Smooth muscle cell (in vitro differentiated cells): ENCODE measurements at regions not wholly inside any gene's neighbourhood (a gene's known extent, or its start where the extent isn't known, plus 50 kb on each side); places are given as distances from the start of the nearest gene placed in this dataset.

Experiments
- DNase-seq: peaks from one replicate; lab custom pipeline; 2025; ENCODE audit not compliant: unreplicated experiment; lab: John Stamatoyannopoulos, UW
- H2AFZ ChIP-seq: fragments of 200-600 bp; sonication (generic); 2 replicates; pipeline ENCODE4 v1.6.0; 2016; ENCODE audit warnings: antibody characterized with exemption, low read depth, mild to moderate bottlenecking
- H3F3A ChIP-seq: fragments of 200-600 bp; sonication (generic); 2 replicates; pipeline ENCODE4 v1.6.0; 2017; ENCODE audit warnings: antibody characterized with exemption, low read depth
- H3K27ac ChIP-seq: fragments of 200-600 bp; sonication (generic); 2 replicates; pipeline ENCODE4 v1.5.1; 2016; ENCODE audit warnings: low read depth, mild to moderate bottlenecking
- H3K27me3 ChIP-seq: fragments of 200-600 bp; sonication (generic); 2 replicates; pipeline ENCODE4 v1.6.1; 2016; ENCODE audit warnings: low read depth, mild to moderate bottlenecking
- H3K36me3 ChIP-seq: fragments of 200-600 bp; sonication (generic); 2 replicates; pipeline ENCODE4 v1.5.1; 2016; ENCODE audit warnings: low read depth
- H3K4me1 ChIP-seq: fragments of 200-600 bp; sonication (generic); 2 replicates; pipeline ENCODE4 v1.5.1; 2016; ENCODE audit warnings: low read depth
- H3K4me2 ChIP-seq: fragments of 200-600 bp; sonication (generic); 2 replicates; pipeline ENCODE4 v1.6.0; 2016; ENCODE audit warnings: mild to moderate bottlenecking
- H3K4me3 ChIP-seq: fragments of 200-600 bp; sonication (generic); 2 replicates; pipeline ENCODE4 v1.5.1; 2016; ENCODE audit warnings: mild to moderate bottlenecking
- H3K79me2 ChIP-seq: fragments of 200-600 bp; sonication (generic); 2 replicates; pipeline ENCODE4 v1.6.0; 2016; ENCODE audit warnings: low read depth, mild to moderate bottlenecking
- H3K9ac ChIP-seq: fragments of 200-600 bp; sonication (generic); 2 replicates; pipeline ENCODE4 v1.6.0; 2016; ENCODE audit warnings: low read depth
- H3K9me3 ChIP-seq: fragments of 200-600 bp; sonication (generic); replicated peaks from 2 replicates; pipeline ENCODE4 v1.5.1; 2016; ENCODE audit warnings: low read depth
- H4K20me1 ChIP-seq: fragments of 200-600 bp; sonication (generic); 2 replicates; pipeline ENCODE4 v1.6.0; 2016; ENCODE audit warnings: low read depth
- CTCF ChIP-seq: fragments of 200-600 bp; sonication (generic); IDR thresholded peaks from 2 replicates; pipeline ENCODE4 v1.5.1; 2017; ENCODE audit warnings: borderline replicate concordance, mild to moderate bottlenecking, antibody characterized with exemption; ENCODE audit not compliant: insufficient read depth, poor library complexity, severe bottlenecking
- WGBS: methylation state at CpG from one replicate; pipeline ENCODE4 v1.1.7; 2016; ENCODE audit warnings: low lambda C conversion rate; 5-methylcytosine and 5-hydroxymethylcytosine counted together

GRCh38 chr13:60974296-60974695 lies 441.4 kb downstream of the PCDH20 start:
- H3K36me3 ChIP-seq, result no peaks in the 10 kb centered on the region
- H3F3A ChIP-seq, result no peaks in the 10 kb centered on the region
- no peak overlapping the region for H2AFZ ChIP-seq
- H3K4me1 ChIP-seq, result no peaks in the 10 kb centered on the region
- H3K4me2 ChIP-seq, result no peak overlapping the region
- no peak for TF ChIP-seq CTCF
- no peak overlapping the region for H3K9ac ChIP-seq
- no peak overlapping the region for H3K27ac ChIP-seq
- no peak for DNase-seq
- H3K4me3 ChIP-seq, result no peak overlapping the region
- WGBS, result 0% methylated on average over 1 of the region's 1 CpG
- H3K27me3 ChIP-seq, result no peaks in the 10 kb centered on the region
- H3K79me2 ChIP-seq, result no peaks in the 10 kb centered on the region
- H3K9me3 ChIP-seq, result no peaks in the 10 kb centered on the region
- no peaks in the 10 kb centered on the region for H4K20me1 ChIP-seq

- Histone ChIP-seq H3K4me2 (no peak overlapping the region), H3K27me3 (no peaks in the 10 kb centered on the region), H3K4me1 (no peaks in the 10 kb centered on the region), H3K9ac (no peak overlapping the region), H2AFZ (peak overlapping the region; percentile 2), H4K20me1 (no peaks in the 10 kb centered on the region), H3K79me2 (no peaks in the 10 kb centered on the region), H3K9me3 (no peaks in the 10 kb centered on the region), H3K36me3 (no peaks in the 10 kb centered on the region), H3K4me3 (no peak overlapping the region), H3F3A (no peaks in the 10 kb centered on the region), H3K27ac (no peak overlapping the region)
- no peak for DNase-seq
- no peak for TF ChIP-seq CTCF
- WGBS, result 41% methylated on average over 6 of the region's 6 CpGs
Measured at GRCh38 chr13:60973529-60973928, 442.1 kb downstream of the PCDH20 start.

GRCh38 chr13:60970736-60971135 lies 444.9 kb downstream of the PCDH20 start:
- H3K27ac ChIP-seq, result no peak overlapping the region
- no peak overlapping the region for H2AFZ ChIP-seq
- H3K27me3 ChIP-seq, result no peaks in the 10 kb centered on the region
- no peak overlapping the region for H3K9ac ChIP-seq
- no peaks in the 10 kb centered on the region for H3K79me2 ChIP-seq
- no peak overlapping the region for H3K4me2 ChIP-seq
- H3K4me1 ChIP-seq, result no peaks in the 10 kb centered on the region
- no peaks in the 10 kb centered on the region for H3K9me3 ChIP-seq
- no peaks in the 10 kb centered on the region for H3K36me3 ChIP-seq
- 79% methylated on average over 4 of the region's 4 CpGs for WGBS
- H4K20me1 ChIP-seq, result no peaks in the 10 kb centered on the region
- no peak for TF ChIP-seq CTCF
- H3K4me3 ChIP-seq, result no peak overlapping the region
- no peak for DNase-seq
- no peaks in the 10 kb centered on the region for H3F3A ChIP-seq

GRCh38 chr13:60969656-60970055 lies 446.0 kb downstream of the PCDH20 start:
- no peak overlapping the region for H3K27ac ChIP-seq
- no peak for TF ChIP-seq CTCF
- 68% methylated on average over 2 of the region's 2 CpGs for WGBS
- no peaks in the 10 kb centered on the region for H3K9me3 ChIP-seq
- H3K9ac ChIP-seq, result no peak overlapping the region
- no peak overlapping the region for H3K4me2 ChIP-seq
- no peaks in the 10 kb centered on the region for H3K79me2 ChIP-seq
- no peak overlapping the region for H2AFZ ChIP-seq
- H4K20me1 ChIP-seq, result no peaks in the 10 kb centered on the region
- no peaks in the 10 kb centered on the region for H3K4me1 ChIP-seq
- H3K27me3 ChIP-seq, result no peaks in the 10 kb centered on the region
- no peak overlapping the region for H3K4me3 ChIP-seq
- no peak for DNase-seq
- H3F3A ChIP-seq, result no peaks in the 10 kb centered on the region
- no peaks in the 10 kb centered on the region for H3K36me3 ChIP-seq
